ENCODE measurements at regions not wholly inside any gene's neighbourhood (a gene's known extent, or its start where the extent isn't known, plus 50 kb on each side); places are given as distances from the start of the nearest gene placed in this dataset.
"Not testable (repeated sequence)": the region's sequence is repeated elsewhere in the genome, so short reads cannot be mapped to it uniquely, and the experiment has no call there.

DNA sequence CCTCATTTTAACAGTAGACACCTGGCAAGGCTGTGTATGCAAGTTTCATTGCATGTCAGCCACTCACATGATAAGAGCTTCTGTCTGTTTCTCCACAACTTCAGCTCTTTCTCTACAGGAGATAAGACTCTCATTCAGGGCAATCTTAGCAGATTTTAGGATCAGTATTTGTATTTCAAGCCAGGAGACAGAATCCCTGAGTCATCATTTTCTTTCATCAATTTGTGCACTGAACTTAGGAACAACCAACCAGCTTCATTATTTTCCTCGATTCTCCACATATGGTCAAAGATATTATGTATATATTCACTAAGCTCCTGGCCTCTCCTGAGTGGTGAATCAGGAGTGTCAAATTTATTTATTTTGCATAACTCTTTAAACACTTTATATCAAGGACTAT is 181.8 kb upstream of the CCNH start:
- TF ChIP-seq, protein P1, sequence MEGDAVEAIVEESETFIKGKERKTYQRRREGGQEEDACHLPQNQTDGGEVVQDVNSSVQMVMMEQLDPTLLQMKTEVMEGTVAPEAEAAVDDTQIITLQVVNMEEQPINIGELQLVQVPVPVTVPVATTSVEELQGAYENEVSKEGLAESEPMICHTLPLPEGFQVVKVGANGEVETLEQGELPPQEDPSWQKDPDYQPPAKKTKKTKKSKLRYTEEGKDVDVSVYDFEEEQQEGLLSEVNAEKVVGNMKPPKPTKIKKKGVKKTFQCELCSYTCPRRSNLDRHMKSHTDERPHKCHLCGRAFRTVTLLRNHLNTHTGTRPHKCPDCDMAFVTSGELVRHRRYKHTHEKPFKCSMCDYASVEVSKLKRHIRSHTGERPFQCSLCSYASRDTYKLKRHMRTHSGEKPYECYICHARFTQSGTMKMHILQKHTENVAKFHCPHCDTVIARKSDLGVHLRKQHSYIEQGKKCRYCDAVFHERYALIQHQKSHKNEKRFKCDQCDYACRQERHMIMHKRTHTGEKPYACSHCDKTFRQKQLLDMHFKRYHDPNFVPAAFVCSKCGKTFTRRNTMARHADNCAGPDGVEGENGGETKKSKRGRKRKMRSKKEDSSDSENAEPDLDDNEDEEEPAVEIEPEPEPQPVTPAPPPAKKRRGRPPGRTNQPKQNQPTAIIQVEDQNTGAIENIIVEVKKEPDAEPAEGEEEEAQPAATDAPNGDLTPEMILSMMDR (IDR thresholded peaks at IDR 0.05; ENCODE audit: low read depth, low read length, missing control alignments) = no peak
- DNase-seq (ENCODE audit: extremely low read depth, low read depth) = no peak
- H3K4me3 ChIP-seq (replicated peaks; ENCODE audit: low read depth, low read length) = no peak overlapping the region

DNA sequence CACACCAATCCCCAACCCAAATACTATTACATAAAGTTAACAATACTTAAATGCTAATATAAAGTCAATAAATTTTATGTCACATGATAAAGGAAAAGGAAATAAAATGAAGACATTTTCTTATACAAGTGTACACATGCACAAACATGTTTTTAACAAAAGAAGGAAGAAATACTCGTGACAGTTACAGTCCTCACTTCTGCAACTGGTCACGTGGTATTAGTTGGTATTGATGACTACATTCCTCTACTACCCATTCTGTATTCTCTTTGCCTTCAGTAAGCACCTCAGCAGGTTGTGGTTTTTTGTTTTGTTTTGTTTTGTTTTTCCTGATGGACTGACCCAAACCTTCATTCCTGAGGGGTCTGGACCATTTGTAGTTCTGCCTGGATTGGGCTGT is 176.9 kb upstream of the CCNH start:
- no peak overlapping the region for H3K4me3 ChIP-seq (replicated peaks; ENCODE audit: low read depth, low read length)
- DNase-seq (ENCODE audit: extremely low read depth, low read depth) = no peak
- TF ChIP-seq, protein P1 (IDR thresholded peaks at IDR 0.05; ENCODE audit: low read depth, low read length, missing control alignments) = no peak

DNA sequence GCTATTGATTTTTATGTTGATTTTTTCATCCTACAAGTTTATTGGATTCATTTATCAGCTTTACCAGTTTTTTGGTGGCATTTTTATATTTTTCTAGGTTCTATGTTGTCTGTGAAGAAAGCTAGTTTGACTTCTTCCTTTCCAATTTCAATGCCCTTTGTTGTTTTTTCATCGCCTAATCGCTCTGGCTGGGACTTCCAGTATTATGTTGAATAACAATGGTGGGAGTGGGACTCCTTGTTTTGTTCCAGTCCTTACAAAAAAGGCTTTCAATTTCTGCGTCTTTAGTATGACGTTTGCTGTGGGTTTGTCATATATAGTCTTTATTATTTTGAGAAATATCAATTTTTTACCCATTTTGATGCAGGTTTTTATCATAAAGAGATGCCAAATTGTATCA is 175.6 kb upstream of the CCNH start:
- no peak for DNase-seq (ENCODE audit: extremely low read depth, low read depth)
- H3K4me3 ChIP-seq (replicated peaks; ENCODE audit: low read depth, low read length) = no peak overlapping the region
- TF ChIP-seq, protein P1 (IDR thresholded peaks at IDR 0.05; ENCODE audit: low read depth, low read length, missing control alignments) = no peak

DNA sequence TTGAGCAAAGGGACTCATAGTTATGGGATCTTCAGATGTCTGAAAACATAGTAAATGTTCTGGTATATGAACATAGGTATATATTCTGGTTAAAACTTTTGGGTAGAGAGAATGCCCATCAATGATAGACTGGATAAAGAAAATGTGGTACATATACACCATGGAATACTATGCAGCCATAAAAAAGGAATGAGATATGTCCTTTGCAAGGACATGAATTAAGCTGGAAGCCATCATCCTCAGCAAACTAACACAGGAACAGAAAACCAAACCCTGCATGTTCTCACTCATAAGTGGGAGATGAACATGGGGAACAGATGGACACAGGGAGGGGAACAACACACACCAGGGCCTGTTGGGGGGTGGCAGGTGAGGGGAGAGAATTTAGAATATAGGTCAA is 171.0 kb upstream of the CCNH start:
- not testable (repeated sequence) for H3K4me3 ChIP-seq (replicated peaks; ENCODE audit: low read depth, low read length); DNase-seq (ENCODE audit: extremely low read depth, low read depth)

DNA sequence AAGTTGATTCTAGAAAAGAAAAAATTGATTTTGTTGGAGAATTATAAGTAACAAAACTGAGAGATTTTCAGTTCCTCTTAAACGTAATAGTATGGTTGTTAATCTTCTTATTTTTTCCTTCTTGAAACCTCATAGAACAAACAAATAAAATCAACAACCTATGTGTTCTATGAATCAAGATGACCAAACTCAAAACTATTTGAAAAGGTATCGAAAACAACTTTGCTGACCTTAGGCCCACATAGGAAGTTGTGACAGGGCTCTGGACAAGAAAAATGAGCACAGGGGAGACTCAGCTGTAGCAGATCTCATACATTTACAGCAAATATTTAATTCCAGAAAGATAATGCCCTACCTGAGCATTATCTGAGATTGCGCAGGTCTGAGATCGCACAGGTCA is 169.4 kb upstream of the CCNH start:
- DNase-seq (ENCODE audit: extremely low read depth, low read depth) = no peak
- TF ChIP-seq, protein P1 (IDR thresholded peaks at IDR 0.05; ENCODE audit: low read depth, low read length, missing control alignments) = no peak
- H3K4me3 ChIP-seq (replicated peaks; ENCODE audit: low read depth, low read length) = no peak overlapping the region

DNA sequence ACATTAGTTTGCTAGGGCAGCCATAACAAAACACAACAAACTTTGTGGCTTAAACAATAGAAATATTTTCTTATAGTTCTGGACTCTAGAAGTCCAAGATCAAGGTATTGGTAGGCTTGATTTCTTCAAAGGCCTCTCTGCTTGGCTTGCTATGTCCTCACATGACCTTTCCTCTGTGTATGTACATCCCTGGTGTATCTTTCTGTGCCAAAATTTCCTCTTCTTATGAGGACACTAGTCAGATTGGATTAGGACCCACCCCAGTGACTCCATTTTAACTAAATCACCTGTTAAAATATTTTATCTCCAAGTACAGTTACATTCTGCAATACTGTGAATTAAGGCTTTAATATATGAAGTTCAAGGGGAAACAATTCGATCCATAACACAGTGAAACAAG is 168.9 kb upstream of the CCNH start:
- TF ChIP-seq, protein P1 (IDR thresholded peaks at IDR 0.05; ENCODE audit: low read depth, low read length, missing control alignments) = no peak
- no peak for DNase-seq (ENCODE audit: extremely low read depth, low read depth)

DNA sequence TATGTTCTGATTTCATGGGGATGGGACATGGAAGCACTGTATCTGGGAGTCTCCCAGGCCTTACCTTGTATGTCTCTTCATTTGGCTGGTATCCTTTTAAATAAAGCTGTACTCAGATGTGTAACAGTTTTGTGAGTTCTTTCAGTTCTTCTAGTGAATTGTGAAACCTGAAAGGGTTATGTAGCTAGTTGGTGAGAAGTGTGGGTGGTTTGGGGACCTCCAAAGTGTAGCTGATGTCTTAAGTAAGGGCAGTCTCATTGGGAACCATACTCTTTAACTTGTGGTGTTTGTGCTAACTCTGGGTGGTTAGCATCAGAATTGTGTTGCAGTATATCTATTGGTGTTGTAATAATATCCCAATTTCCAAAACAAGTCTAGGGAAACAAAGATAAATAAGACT is 166.9 kb upstream of the CCNH start:
- no peak overlapping the region for H3K4me3 ChIP-seq (replicated peaks; ENCODE audit: low read depth, low read length)
- TF ChIP-seq, protein P1 (IDR thresholded peaks at IDR 0.05; ENCODE audit: low read depth, low read length, missing control alignments) = no peak
- DNase-seq (ENCODE audit: extremely low read depth, low read depth) = no peak

More for the DNA sequence above, 168.9 kb upstream of the CCNH start:
- H3K4me3 ChIP-seq (replicated peaks; ENCODE audit: low read depth, low read length) = no peak overlapping the region

Measured in HFF-Myc (cell line).